Ramos (cell line): ENCODE measurements at regions not wholly inside any gene's neighbourhood (a gene's known extent, or its start where the extent isn't known, plus 50 kb on each side); places are given as distances from the start of the nearest gene placed in this dataset.
"Not testable (repeated sequence)": the region's sequence is repeated elsewhere in the genome, so short reads cannot be mapped to it uniquely, and the experiment has no call there.

ENCODE experiments used
- in situ Hi-C: fragments of 300-500 bp; cut with MboI; formaldehyde crosslinking; loops from one replicate; pipeline ENCODE4 v1.14.3; 2022; ENCODE audit warnings: low sequenced_read_pairs; ENCODE audit not compliant: unreplicated experiment

- in situ Hi-C loops, result not testable (repeated sequence)
These were observed 343.3 kb upstream of the PLGLB2 start for GRCh38 chr2:87404411-87405255.

DNA sequence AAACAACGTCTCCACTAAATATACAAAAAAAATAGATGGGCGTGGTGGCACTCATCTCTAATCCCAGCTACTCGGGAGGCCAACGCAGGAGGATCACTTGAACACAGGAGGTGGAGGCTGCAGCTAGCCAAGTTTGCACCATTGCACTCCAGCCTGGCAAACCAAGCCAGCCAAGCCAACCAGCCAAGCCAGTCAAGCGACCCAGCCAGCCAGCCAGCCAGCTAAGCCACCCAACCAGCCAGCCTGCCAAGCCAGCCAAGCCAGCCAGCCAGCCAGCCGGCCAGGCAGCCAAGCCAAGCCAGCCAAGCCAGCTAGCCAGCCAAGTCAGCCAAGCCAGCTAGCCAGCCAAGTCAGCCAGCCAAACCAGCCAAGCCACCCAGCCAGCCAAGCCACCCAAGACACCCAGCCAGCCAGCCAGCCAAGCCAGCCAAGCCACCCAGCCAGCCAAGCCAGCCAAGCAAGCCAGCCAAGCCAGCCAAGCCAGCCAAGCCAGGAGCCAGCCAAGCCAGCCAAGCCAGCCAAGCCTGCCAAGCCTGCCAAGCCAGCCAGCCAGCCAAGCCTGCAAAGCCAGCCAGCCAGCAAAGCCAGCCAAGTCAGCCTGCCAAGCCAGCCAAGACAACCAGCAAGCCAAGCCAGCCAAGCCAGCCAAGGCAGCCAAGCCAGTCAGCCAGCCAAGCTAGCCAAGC, 342.2 kb upstream of the PLGLB2 start:
- in situ Hi-C loops, result not testable (repeated sequence)

- in situ Hi-C loops, result not testable (repeated sequence)
These were observed 341.3 kb upstream of the PLGLB2 start for GRCh38 chr2:87406406-87407175.

GRCh38 chr2:87409601-87410000, 338.3 kb upstream of the PLGLB2 start:
- in situ Hi-C loops, result not testable (repeated sequence)

GRCh38 chr2:87410371-87410770, 337.5 kb upstream of the PLGLB2 start:
- in situ Hi-C loops, result not testable (repeated sequence)

GRCh38 chr2:87412036-87412820, 335.7 kb upstream of the PLGLB2 start:
- in situ Hi-C loops, result not testable (repeated sequence)

DNA sequence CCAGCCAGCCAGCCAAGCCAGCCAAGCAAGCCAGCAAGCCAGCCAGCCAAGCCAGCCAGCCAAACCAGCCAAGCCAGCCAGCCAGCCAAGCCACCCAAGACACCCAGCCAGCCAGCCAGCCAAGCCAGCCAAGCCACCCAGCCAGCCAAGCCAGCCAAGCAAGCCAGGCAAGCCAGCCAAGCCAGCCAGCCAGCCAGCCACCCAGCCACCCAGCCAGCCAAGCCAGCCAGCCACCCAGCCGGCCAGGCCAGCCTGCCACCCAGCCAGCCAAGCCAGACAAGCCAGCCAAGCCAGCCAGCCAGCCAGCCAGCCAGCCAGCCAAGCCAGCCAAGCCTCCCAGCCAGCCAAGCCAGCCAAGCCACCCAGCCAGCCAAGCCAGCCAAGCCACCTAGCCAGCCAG, 333.6 kb upstream of the PLGLB2 start:
- in situ Hi-C loops, result not testable (repeated sequence)

DNA sequence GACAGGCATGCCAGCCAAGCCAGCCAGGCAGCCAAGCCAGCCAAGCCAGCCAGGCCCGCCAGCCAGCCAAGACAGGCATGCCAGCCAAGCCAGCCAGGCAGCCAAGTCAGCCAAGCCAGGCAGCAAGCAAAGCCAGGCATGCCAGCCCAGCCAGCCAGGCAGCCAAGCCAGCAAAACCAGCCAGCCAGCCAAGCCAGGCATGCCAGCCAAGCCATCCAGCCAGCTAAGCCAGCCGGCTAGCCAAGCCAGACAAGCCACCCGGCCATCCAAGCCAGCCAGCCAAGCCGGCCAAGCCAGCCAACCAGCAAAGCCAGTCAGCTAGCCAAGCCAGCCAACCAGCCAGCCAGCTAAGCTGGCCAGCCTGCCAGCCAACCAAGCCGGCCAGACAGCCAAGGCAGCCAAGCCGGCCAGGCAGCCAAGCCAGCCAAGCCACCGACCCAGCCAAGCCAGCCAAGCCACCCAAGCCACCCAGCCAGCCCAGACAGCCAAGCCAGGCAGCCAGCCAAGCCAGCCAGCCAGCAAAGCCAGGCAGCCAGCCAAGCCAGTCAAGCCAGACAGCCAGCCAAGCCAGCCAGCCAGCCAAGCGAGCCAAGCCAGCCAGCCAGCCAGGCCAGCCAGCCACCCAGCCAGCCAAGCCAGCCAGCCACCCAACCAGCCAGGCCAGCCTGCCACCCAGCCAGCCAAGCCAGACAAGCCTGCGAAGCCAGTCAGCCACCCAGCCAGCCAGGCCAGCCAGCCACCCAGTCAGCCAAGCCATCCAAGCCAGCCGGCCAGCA, 332.9 kb upstream of the PLGLB2 start:
- in situ Hi-C loops, result not testable (repeated sequence)

DNA sequence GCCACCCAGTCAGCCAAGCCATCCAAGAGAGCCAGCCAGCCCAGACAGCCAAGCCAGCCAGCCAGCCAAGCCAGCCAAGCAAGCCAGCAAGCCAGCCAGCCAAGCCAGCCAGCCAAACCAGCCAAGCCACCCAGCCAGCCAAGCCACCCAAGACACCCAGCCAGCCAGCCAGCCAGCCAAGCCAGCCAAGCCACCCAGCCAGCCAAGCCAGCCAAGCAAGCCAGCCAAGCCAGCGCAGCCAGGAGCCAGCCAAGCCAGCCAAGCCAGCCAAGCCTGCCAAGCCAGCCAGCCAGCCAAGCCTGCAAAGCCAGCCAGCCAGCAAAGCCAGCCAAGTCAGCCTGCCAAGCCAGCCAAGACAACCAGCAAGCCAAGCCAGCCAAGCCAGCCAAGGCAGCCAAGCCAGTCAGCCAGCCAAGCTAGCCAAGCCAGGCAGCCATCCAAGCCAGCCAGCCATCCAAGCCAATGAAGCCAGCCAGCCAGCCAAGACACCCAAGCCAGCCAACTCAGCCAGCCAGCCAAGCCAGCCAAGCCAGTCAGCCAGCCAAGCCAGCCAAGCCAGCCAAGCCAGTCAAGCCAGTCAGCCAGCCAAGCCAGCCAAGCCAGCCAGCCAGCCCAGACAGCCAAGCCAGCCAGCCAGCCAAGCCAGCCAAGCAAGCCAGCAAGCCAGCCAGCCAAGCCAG, 332.2 kb upstream of the PLGLB2 start:
- in situ Hi-C loops, result not testable (repeated sequence)

- in situ Hi-C loops, result not testable (repeated sequence)
These were observed 331.7 kb upstream of the PLGLB2 start for GRCh38 chr2:87416266-87416592.

DNA sequence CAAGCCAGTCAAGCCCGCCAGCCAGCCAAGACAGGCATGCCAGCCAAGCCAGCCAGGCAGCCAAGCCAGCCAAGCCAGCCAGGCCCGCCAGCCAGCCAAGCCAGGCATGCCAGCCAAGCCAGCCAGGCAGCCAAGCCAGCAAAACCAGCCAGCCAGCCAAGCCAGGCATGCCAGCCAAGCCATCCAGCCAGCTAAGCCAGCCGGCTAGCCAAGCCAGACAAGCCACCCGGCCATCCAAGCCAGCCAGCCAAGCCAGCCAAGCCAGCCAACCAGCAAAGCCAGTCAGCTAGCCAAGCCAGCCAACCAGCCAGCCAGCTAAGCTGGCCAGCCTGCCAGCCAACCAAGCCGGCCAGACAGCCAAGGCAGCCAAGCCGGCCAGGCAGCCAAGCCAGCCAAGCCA, 330.7 kb upstream of the PLGLB2 start:
- in situ Hi-C loops, result not testable (repeated sequence)

DNA sequence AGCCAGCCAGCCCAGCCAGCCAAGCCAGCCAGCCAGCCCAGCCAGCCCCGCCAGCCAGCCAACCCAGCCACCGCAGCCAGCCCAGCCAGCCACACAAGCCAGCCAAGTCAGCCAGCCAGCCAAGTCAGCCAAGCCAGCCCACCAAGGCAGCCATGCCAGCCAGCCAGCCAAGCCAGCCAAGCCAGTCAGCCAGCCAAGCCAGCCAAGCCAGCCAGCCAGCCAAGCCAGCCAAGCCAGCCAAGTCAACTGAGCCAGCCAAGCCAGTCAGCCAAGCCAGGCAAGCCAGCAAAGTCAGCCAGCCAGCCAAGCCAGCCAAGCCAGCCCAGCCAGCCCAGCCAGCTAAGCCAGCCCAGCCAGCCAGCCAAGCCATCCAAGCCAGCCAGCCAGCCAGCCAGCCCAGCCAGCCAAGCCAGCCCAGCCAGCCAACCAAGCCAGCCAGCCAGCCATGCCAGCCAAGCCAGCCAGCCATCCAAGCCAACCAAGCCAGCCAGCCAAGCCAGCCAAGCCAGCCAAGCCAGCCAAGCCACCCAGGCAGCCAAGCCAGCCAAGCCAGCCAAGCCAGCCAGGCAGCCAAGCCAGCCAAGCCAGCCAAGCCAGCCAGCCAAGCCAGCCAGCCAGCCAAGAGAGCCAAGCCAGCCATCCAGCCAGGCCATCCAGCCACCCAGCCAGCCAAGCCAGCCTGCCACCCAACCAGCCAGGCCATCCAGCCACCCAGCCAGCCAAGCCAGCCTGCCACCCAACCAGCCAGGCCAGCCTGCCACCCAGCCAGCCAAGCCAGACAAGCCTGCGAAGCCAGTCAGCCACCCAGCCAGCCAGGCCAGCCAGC, 329.9 kb upstream of the PLGLB2 start:
- in situ Hi-C loops, result not testable (repeated sequence)

DNA sequence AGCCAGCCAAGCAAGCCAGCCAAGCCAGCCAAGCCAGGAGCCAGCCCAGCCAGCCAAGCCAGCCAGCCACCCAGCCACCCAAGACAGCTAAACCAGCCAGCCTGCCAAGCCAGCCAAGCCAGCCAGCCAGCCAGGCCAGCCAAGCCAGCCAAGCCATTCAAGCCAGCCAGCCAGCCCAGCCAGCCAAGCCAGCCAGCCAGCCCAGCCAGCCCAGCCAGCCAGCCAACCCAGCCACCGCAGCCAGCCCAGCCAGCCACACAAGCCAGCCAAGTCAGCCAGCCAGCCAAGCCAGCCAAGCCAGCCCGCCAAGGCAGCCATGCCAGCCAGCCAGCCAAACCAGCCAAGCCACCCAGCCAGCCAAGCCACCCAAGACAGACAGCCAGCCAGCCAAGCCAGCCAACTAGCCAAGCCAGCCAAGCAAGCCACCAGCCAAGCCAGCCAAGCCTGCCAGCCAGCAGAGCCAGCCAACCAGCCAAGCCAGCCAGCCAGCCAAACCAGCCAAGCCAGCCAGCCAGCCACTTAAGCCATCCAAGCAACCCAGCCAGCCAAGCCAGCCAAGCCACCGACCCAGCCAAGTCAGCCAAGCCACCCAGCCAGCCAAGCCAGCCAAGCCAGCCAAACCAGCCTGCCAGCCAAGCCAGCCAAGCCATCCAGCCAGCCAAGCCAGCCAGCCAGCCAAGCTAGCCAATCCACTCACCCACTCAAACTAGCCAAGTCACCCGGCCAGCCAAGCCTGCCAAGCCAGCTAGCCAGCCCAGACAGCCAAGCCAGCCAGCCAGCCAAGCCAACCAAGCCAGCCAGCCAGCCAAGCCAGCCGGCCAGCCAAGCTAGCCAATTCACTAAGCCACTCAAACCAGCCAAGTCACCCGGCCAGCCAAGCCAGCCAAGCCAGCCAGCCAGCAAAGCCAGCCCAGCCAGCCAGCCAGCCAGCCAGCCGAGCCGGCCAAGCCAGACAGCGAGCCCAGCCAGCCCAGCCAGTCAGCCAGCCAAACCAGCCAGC, 328.8 kb upstream of the PLGLB2 start:
- in situ Hi-C loops, result not testable (repeated sequence)

- in situ Hi-C loops, result not testable (repeated sequence)
These were observed 327.9 kb upstream of the PLGLB2 start for GRCh38 chr2:87419980-87420379.

DNA sequence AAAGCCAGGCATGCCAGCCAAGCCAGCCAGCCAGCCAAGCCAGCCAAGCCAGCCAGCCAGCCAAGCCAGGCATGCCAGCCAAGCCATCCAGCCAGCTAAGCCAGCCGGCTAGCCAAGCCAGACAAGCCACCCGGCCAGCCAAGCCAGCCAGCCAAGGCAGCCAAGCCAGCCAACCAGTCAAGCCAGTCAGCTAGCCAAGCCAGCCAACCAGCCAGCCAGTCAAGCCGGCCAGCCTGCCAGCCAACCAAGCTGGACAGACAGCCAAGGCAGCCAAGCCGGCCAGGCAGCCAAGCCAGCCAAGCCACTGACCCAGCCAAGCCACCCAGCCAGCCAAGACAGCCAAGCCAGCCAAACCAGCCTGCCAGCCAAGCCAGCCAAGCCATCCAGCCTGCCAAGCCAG, 326.9 kb upstream of the PLGLB2 start:
- in situ Hi-C loops, result not testable (repeated sequence)

GRCh38 chr2:87423796-87424762, 323.8 kb upstream of the PLGLB2 start:
- in situ Hi-C loops, result not testable (repeated sequence)
